HG03575 (cell line): ENCODE measurements at regions not wholly inside any gene's neighbourhood (a gene's known extent, or its start where the extent isn't known, plus 50 kb on each side); places are given as distances from the start of the nearest gene placed in this dataset.

Source experiments
- ATAC-seq: cut with Tn5 transposase; IDR thresholded peaks from one replicate; pipeline ENCODE4 v1.9.1; 2021; ENCODE audit not compliant: unreplicated experiment, insufficient number of reproducible peaks, low FRiP score; ENCODE audit errors: extremely low read depth

DNA sequence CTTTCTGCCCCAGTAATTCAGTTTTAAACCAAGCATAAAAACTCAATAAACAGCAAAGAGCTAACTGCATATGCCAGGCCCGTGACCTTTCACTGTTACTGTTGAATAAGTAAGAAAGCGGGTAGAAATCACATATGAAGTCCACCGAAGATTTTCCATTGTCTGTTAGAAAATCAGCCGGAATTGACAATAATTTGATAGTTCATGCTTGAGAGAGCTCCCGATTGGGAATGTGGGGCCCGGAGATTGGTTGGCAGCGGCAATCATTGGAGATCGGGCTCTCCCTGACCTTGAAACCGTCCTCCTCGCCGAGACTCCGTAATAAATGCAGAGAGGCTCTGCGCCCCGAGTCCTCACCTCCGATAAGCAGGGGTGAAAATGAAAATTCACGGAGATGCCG, 709.6 kb downstream of the BRD1 start:
- no peak for ATAC-seq

DNA sequence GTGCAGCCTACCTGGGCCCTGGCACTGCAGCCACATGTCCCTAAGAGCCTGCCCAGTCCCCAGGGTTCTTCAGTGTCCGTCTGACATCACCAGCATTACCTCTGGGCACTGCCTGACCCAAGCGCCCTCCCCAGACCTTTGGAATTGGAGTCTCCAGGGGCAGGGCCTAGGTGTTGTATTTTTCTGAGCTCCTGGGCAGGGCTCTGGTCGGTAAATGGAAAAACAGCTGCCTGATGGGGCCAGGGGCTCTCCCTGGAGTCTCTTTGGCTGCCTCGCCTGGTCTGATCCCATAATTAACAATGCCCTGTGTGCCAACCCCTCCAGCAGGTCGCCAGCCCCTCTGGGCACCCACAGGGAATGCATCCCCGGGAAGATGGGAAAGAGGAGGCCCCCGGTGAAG, 710.2 kb downstream of the BRD1 start:
- ATAC-seq, result no peak

DNA sequence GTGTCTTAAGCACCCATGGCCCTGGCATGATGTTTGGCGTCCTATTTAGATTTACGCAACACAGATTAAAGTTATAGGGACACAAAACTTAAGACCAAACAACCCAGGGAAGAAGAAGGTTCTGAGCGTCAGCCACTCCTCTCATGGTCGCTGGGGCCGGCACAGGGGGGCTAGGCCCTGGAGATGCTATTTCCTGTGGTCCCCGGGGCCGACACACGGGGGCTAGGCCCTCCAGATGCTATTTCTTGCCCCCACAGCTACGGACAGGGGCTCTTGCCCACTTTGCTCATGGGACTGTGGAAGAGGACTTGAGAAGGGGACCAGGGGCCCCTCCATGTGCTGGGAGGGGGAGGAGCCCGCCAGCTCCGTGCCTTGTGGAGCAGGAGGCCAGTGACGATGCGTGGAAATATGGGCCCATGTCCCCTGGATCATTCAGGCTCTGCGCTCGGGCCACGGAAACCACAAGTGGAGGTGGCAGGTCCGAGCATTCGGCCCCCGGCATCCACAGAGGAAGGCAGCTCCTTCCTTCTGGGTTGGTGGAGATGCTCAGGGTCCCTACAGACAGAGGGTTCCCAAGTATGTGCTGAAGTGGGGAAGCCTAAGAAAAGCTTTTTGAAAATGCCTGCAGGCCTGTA, 711.1 kb downstream of the BRD1 start:
- no peak for ATAC-seq

DNA sequence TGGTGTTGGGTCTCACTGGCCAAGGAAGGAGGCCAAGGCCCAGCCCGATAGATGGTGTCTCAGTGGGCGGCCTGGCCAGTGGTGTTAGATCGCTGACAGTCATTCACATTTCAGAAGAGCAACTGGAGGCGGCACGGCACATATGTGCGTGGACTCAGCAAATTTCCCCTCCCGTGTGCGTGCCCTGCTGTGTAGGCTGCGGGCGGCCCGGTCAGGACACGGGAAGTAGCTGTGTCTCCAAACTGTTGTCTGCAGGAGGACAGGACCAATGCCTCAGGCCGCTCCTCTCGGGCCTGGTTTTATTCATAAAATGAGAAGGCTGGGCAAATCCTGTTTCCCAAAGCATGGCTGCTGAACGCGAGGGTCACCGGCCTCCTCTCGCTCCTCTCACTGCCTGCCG, 711.7 kb downstream of the BRD1 start:
- ATAC-seq, result no peak

DNA sequence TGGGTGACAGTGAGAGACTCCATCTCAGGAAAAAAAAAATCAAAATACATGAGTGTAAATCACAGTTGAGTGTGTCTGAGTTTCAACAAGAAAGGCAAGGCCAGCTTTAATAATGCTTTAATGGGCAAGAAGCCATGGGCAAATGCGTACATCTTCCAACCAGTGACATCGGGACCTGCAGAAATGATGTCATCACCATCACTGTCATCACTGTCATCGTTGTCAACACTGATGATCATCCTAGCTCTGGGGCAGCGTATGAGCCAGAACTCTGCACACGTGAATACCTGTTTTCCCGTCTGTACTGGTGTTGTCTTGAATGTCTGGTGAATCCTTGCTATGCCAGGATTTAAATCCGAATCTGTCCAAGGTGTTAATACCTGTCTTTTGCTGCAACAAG, 712.5 kb downstream of the BRD1 start:
- ATAC-seq, result no peak

DNA sequence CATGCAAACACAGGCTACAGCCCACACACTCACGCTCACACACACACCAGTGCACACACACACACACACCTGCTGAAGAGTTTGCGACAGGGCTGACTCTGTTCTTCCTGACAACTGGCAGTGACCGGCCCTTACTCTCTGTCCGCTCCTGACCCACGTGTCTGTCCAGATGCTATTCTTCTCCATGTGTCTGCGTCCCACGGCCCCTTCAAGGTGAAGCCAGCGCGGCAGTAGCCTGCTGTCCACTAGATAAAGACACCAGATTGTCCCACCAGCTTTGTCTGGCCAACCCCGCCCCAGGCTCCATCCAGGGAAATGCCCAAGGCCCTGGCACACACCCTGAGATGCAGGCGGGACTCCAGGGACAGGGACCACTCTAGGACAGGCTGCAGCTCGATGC, 713.9 kb downstream of the BRD1 start:
- ATAC-seq, result no peak

DNA sequence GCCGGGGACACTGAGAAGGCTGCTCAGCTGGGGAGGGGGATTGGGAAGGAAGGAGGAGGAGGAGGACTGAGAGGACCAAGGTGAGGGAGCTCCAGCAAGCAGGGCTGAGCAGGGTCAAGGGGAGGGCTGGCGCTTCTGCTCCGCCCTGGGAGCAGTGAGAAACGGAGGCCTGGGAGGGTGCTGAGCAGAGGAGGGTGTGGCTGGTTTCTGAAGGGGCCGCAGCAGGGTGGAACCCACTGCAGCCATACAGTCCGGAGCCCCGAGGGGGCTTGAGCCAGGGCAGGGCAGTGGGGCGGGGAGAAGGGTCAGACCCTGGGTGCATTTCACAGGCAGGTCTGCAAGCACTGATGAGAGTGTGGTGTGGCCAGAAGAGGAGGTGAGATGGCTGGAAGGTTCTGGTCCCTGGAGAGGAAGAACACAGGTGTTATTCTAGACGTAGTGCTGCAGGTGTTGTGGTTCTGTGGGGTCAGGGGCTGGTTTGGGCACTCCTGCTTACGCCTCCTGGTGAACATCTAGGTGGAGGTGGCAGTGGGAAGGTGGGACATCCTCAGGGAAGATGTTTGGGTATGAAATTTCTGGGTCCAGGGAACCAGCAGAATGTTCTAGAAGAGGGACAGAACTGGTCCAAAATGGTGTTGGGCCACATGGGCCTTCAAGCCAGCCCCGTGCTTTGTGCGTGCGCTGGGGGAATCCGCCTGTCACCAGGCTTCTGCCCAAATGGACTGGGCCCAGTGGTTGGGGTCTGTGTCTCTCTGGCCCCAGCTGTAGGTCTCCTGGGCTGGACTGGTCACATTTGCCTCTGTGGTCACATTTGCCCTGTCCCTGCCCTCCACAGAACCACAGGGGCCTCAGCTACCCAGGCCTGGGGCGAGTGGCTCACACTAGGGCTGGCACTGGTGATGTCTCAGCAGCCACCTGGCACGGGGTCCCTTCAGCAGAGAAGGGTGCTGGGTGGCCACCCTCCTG, 714.7 kb downstream of the BRD1 start:
- ATAC-seq, result no peak

DNA sequence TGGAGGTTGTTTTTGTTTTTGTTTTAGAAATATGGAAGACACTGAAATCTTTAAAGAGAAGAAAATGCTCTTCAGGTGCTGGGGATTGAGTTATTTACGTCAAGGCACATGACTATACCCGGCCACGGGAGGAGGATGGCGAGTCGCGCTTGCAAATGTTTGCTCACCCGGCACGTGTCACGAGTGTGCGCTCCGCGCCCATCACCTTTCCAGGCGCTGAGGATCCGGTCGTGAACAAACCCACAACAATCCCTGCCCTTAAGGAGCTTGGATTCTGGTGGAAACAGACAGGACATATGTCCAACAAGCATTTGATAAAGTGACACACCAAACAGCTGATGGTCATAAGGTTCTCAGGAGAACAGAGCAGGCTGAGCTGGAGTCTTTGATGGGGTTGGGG, 715.5 kb downstream of the BRD1 start:
- ATAC-seq, result no peak

DNA sequence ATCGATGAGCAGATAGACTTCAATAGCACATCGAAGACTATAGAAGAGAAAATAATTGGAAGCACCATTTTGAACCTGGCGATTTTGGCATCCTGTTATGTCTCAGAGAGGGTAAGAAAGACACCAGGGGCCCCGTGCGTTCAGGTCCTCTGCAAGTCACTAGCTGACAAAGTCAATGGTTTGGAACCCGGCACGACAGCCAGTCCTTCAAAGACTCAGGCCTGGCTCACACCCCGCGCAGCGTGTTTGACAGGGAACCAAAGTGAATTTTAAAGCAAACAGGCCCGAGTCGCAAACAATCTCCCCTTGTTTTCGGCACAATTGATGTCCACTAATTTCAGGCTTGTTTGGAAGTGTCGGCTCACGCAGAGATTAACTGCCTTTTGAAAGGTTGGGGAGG, 716.6 kb downstream of the BRD1 start:
- ATAC-seq, result no peak

DNA sequence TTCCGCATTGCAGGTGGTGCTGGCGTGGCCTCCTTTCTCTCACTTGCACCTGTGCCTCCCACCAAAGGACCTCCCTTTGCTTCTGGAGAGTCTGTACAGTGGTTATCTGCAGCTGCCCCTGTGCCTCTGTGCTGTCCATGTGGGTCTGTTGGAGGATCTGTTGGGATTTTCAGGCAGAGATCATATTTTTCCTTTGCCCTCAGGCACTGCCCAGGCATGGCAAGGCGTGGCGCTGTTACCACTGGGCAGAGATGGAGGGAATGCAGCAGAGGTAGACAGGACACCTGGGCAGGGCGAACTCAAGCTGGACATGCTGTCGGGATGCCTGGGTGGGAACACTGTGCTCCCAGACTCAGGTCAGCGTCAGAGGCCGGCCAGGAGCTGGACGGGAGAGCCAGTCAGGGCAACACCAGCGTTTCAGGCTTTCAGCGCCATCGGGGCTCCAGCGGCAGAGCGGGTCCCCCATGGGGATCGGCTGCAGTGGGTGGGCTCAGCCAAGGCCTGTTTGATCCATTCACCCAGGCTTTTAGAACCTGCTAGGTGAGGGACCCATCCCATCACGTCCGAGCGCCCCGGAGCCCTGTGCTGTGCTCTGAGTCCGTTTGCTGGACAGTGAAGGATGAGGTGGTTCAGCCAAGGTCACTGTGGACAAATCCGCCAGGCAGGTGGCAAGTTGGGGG, 718.9 kb downstream of the BRD1 start:
- no peak for ATAC-seq

DNA sequence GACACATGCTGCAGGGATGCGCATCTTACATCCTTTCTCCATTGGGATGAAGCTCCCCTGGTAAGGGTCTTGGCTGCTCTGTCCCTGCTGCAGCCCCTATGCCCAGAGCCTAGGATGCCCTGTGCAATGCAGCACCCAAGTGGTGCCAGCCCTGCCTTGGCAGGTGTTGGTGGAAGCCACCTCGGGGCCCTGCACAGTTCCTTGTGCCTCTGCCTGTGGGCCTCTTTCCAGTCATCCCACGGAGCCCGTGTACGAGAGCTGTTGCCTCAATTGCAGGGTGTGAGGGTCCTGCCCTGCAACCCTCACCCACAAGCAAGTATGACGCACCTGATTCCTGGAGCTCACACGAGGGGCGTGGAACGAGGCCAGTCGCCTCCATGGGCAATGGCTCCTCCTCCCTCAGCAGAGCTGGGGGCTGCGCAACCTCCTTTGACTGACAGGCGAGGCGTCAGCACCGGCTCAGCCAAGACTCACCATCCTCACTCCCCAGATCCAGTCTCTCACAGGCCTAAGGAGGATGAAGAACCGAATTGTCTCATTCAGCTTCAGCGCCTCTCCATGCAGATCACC, 719.6 kb downstream of the BRD1 start:
- no peak for ATAC-seq

DNA sequence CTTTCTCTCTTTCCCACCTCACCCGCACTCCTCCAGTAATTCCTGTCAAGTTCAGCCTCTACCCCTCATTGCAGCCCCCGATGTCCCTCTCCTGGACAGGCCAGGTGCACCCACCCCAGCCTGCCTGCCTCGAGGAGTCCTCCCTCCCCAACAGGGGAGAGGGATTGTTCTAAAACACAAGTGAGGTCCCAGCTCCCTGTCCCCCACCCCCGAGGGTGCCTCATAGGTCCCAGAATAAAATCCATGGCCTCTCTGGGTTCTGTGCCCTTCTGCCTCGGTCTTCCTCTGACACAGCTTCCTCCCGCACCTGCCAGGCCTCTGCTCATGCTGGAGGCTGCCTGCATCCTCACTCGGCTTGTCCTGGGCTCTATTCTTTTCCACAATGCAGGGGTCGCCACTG, 720.1 kb downstream of the BRD1 start:
- ATAC-seq, result no peak

DNA sequence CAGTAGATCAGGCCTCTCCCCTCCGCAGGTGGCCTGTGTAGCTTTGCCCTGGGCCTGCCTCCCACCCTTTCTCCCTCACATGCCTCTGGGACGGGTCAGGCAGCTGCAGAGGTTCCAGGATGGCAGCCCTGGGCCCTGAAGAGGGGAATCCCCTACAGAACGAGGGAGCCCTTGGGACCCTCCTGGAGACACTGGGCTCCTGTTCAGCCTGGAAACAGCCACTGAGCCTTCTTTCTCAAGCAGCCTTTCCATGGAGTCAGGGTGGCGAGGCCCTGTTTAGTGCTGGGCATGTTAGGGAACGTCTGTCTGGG, 720.9 kb downstream of the BRD1 start:
- ATAC-seq, result no peak

DNA sequence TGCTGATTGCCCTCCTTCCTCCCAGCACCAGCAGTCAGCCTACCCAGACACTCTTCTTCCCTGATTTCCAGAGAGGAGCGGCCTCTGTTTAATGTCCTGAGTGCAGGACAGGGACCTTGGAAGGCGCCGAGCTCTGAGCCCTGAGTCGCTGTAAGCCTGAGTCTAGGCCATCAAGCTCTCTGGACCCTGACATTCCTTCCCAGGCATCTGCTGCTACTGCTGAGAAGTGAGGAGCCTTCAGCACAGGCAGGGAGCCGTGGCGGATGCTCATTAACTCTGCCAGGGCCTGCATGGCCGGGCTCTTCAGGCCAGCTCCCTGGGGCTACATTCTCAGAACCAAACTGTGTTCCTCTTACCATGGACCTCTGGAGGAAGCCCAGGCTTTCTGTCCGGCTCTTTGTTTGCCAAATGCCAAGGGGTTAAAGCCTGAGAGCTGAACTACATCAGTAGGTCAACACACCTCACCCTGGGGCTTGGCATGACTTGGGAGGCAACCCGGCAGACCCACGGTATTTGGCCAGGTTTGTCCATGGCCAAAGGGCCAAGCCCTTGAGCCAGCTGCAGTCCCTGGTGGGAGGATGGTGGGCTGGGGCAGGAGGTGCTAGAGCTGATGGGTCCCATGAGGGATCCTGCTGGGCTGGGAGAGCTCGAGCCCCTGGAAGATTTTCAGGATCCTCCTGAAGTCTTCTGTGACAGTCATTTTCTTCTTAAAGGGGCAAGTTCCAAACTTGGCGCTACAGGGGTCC, 721.4 kb downstream of the BRD1 start:
- ATAC-seq, result no peak

DNA sequence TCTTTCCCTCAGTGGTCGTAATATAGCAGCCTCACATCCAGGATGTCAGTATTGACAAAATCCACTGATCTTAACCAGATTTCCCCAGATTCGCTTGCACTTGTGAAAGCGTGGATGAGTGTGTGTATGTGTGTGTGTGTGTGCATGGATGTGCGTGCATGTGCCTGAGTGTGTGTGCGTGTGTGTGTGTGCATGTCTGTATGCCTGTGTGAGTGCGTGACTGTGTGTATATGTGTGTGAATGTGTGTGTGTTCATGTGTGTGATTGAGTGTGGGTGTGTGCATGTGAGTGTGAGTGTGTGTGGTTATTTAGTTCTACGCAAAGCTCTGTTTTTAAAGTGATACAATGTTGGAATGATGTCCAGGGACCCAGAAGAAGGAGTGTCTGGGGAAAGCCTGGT, 723.2 kb downstream of the BRD1 start:
- ATAC-seq, result no peak

DNA sequence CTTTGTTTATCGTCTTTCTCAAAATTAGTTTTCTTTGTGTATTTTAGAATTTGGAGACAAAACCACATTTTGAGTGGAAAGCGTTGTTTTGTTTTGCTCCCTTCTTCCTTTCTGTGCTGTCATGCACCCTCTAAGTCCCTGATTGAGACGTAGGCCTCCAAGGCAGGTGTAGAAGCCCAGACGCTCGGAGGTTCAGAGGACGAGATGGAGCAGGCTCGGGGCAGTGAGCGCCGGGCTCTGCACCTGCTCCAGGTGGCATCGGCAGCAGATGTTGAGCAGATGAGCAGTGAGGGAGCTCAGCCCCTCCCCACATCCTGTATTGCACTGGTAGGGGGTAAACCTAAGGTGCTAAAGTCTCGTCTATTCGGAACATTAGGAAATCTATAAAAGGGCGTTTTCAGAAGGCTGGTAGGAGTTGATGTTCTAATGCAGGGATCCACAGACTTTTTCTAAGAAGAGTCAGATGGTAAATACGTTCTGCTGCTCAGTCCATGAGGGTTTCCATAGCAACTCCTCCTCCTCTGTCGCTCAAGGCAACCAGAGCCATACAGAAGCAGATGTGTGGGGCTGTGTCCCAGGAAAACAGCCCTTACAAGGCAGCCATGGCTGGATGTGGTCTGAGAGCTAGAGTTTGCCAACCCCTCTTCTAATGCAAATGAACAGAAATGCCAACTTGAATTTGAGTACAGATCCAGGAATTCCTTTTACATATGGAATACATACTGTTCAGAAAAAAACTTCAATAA, 724.2 kb downstream of the BRD1 start:
- no peak for ATAC-seq

DNA sequence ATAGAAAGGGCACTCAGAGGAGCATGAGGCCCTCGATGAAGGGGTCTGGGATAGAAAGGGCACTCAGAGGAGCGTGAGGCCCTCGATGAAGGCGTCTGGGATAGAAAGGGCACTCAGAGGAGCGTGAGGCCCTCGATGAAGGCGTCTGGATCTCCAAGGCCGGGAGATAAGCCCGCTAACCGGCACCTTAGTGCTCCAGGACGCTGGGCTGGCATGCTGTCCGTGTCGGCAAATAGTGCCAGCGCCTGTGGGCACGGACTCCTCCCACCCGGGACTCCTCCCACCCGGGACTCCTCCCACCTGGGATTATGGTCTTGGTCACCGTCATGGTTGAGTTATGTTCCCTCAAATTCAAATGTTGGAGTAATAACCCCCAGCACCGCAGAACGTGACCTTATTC, 725.3 kb downstream of the BRD1 start:
- no peak for ATAC-seq

DNA sequence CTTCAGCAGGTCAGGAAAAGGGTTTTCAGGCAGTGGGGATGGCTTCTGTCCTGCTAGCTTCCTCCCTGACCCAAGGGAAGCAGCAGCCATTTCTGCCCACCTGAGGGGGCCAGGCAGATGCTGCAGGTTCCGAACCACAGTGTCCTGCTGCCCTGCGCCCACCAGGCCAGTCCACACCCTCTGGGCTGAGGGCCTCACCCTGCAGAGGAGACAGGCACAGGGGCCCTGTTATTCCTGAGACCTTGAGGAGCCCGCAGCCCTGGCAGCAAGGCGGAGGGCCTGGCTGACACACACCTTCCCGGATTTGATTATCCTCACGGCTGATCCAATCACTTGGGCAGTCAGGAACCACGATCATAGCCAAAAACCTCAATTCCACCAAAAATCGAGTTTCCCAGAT, 725.8 kb downstream of the BRD1 start:
- no peak for ATAC-seq

DNA sequence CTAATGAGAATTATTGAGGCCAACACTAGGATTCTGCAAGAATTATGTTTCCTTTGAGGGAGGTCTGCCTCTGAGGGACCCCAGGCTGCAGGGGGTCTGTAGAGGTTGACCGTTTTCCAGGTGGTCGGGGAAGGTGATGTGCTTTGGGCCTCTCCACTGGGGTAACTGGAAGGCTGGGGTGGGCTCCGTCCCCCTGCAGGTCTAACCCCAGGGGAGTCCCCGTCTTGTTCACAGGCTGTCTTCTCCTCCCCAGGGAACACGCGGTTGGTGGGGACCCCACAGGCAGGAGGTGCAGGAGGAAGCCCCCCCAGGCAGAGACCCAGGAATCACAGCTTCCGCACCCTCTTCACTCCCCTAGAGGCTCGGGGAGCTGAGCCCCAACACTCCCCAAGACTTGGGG, 726.4 kb downstream of the BRD1 start:
- no peak for ATAC-seq
